HEK293 (cell line): ENCODE measurements at regions not wholly inside any gene's neighbourhood (a gene's known extent, or its start where the extent isn't known, plus 50 kb on each side); places are given as distances from the start of the nearest gene placed in this dataset.

Source experiments
- CTCF ChIP-seq: fragments of 450-650 bp; formaldehyde crosslinking; IDR thresholded peaks from 2 replicates; pipeline ENCODE4 v1.5.1; 2016; ENCODE audit warnings: missing biosample characterization, missing genetic modification characterization
- HOXA7 ChIP-seq: sonication (generic); formaldehyde crosslinking; IDR thresholded peaks from 2 replicates; pipeline ENCODE4 v1.8.1; 2022; ENCODE audit warnings: missing genetic modification reagents, borderline replicate concordance
- KLF16 ChIP-seq: fragments of 450-650 bp; formaldehyde crosslinking; IDR thresholded peaks from 2 replicates; pipeline ENCODE4 v1.5.1; 2017; ENCODE audit warnings: missing biosample characterization, missing genetic modification characterization
- MZF1 ChIP-seq: fragments of 450-650 bp; formaldehyde crosslinking; IDR thresholded peaks from 2 replicates; pipeline ENCODE4 v1.5.1; 2017; ENCODE audit warnings: missing biosample characterization, missing genetic modification characterization, borderline replicate concordance
- REPIN1 ChIP-seq: fragments of 450-650 bp; formaldehyde crosslinking; IDR thresholded peaks from 2 replicates; pipeline ENCODE4 v1.5.1; 2017; ENCODE audit warnings: missing biosample characterization, missing genetic modification characterization, low read depth
- REST ChIP-seq: fragments of 450-650 bp; formaldehyde crosslinking; IDR thresholded peaks from 2 replicates; pipeline ENCODE4 v1.5.1; 2016; ENCODE audit warnings: missing biosample characterization, missing genetic modification characterization
- TCF7L2 ChIP-seq: IDR thresholded peaks from 2 replicates; pipeline ENCODE4 v1.6.1; 2011; ENCODE audit warnings: low read depth, mild to moderate bottlenecking, inconsistent platforms, low read length, moderate library complexity, borderline replicate concordance
- ZBTB7A ChIP-seq: fragments of 450-650 bp; formaldehyde crosslinking; IDR thresholded peaks from 2 replicates; pipeline ENCODE4 v1.5.1; 2016; ENCODE audit warnings: low read depth, missing biosample characterization, missing genetic modification characterization
- ZIC2 ChIP-seq: fragments of 450-650 bp; formaldehyde crosslinking; IDR thresholded peaks from 2 replicates; pipeline ENCODE4 v1.5.1; 2016; ENCODE audit warnings: missing biosample characterization, missing genetic modification characterization
- ZNF292 ChIP-seq: fragments of 450-650 bp; formaldehyde crosslinking; IDR thresholded peaks from 2 replicates; pipeline ENCODE4 v1.5.1; 2016; ENCODE audit warnings: low read depth, missing biosample characterization, missing genetic modification characterization, borderline replicate concordance

GRCh38 chr1:213330281-213330680 is 279.2 kb downstream of the RPS6KC1 start:
- TF ChIP-seq CTCF = no peak
- TF ChIP-seq ZBTB7A (tag by site-specific recombination) = no peak
- TF ChIP-seq ZNF292 (tag by site-specific recombination) = no peak
- no peak for TF ChIP-seq MZF1 (tag by site-specific recombination)
- TF ChIP-seq ZIC2 (tag by site-specific recombination) = no peak
- no peak for TF ChIP-seq KLF16 (tag by site-specific recombination)
- no peak for TF ChIP-seq REPIN1
- TF ChIP-seq HOXA7 = no peak
- no peak for TF ChIP-seq TCF7L2
- TF ChIP-seq REST (tag by site-specific recombination) = no peak
